ENCODE measurements at regions not wholly inside any gene's neighbourhood (a gene's known extent, or its start where the extent isn't known, plus 50 kb on each side); places are given as distances from the start of the nearest gene placed in this dataset.

DNA sequence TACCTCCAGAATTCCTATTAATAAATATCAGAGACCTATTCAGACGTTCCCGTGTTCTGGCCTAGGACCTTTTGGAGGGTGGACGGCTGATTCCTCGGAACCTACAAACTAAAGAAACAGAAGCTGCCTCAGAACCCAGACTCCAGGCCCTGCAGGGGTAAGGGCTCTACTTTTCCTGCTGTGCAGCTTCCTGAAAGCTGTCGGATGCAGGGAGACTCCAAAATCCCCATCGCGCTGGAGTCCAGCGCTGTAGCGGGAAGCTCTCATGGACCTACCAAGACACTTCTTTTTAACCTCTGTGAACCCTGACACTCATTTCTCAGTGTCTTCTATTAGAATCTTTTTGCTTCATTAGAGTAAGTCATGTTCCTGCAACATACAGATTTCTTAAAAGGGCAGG, 244.5 kb upstream of the PITRM1 start:
- no peak overlapping the region for H3K27ac ChIP-seq
- H3K9me3 ChIP-seq (replicated peaks): no peaks in the 10 kb centered on the region
- no peak overlapping the region for H3K4me3 ChIP-seq
- H3K27me3 ChIP-seq: no peaks in the 10 kb centered on the region
- no peaks in the 10 kb centered on the region for H3K36me3 ChIP-seq
- no peaks in the 10 kb centered on the region for H3K4me1 ChIP-seq
- DNase-seq: no peak

GRCh38 chr10:3415878-3416605, 243.5 kb upstream of the PITRM1 start:
- Histone ChIP-seq H3K36me3 (no peaks in the 10 kb centered on the region), H3K27me3 (no peaks in the 10 kb centered on the region), H3K9me3 (replicated peaks) (no peaks in the 10 kb centered on the region), H3K4me1 (no peaks in the 10 kb centered on the region), H3K27ac (no peak overlapping the region), H3K4me3 (no peak overlapping the region)
- DNase-seq: no peak

GRCh38 chr10:3415038-3415736, 242.6 kb upstream of the PITRM1 start:
- DNase-seq: no peak
- H3K27ac ChIP-seq: no peak overlapping the region
- H3K4me1 ChIP-seq: no peaks in the 10 kb centered on the region
- no peaks in the 10 kb centered on the region for H3K36me3 ChIP-seq
- H3K4me3 ChIP-seq: no peak overlapping the region
- no peaks in the 10 kb centered on the region for H3K27me3 ChIP-seq
- H3K9me3 ChIP-seq (replicated peaks): no peaks in the 10 kb centered on the region

DNA sequence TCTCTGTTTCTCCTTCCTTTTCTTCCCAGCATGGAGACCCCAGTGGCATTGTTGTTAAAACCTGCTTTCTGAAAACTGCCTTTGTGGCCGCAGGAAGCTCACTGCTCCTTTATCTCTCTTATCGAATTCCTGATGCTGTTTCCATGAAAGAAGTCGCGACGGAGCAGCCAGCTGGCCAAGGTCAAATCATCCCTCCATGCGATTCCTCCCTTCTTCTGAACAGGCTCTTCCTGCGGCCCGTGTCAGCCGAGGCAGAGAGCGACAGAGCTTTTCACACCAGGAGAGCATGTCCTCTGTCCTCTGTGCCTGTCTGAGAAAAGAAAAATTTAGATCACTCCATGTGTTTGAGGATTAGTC, 242.1 kb upstream of the PITRM1 start:
- Histone ChIP-seq H3K27me3 (no peaks in the 10 kb centered on the region), H3K9me3 (replicated peaks) (no peaks in the 10 kb centered on the region), H3K36me3 (no peaks in the 10 kb centered on the region), H3K4me1 (no peaks in the 10 kb centered on the region), H3K27ac (no peak overlapping the region), H3K4me3 (no peak overlapping the region)
- no peak for DNase-seq

DNA sequence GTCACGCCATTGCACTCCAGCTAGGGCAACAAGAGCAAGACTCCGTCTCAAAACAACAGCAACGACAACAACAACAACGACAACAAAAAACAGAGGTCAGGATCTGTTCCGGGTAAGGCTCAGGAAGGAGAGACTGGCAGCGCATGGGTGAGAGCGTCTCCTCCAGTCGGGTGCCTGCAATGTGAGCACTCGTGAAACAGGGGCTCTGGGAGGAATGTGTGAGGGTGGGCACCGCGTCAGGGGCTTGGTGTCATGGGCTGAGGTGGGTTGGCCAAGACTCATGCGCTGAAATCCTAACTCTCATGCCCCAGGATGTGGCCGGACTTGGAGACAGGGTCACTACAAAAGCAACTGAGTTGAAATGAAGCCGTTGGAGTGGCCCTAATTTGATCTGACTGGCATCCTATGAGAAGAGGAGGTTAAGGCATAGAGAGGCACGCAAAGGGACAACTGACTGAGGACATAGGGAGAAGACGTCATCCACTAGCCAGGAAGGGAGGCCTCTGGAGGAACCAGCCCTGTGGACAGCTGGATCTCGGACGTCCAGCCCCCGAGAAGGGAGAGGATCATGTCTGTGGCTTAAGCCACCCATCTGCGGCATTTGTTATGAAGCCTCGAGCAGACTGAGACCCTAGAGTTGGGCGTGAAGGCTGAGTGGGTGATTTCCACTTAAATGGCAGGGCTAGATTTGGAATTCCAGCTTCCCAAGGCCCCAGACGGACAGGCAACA, 241.5 kb upstream of the PITRM1 start:
- H3K4me3 ChIP-seq: no peak overlapping the region
- H3K27ac ChIP-seq: no peak overlapping the region
- no peak for DNase-seq

DNA sequence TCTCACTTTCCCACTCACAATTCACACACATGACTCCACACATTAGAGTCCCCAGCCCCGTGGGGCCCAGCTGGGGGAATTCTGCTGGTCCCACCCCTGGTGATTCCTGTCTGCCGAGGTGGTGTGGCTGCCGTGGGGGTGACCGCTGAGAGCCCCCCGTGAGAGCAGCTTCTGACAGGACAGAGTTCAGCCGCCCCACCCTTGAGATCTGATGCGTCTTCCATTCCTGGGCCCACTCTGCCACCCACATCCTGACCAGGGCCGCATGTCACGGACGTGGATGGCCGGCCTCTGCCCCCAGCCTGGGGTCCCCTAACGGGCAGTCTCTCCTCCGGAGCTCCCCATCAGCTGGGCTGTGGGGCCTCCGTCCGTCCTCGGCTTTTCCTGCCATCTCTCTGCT, 240.1 kb upstream of the PITRM1 start:
- DNase-seq: no peak
- no peak overlapping the region for H3K27ac ChIP-seq
- H3K36me3 ChIP-seq: no peaks in the 10 kb centered on the region
- no peak overlapping the region for H3K4me3 ChIP-seq
- no peaks in the 10 kb centered on the region for H3K9me3 ChIP-seq (replicated peaks)
- H3K4me1 ChIP-seq: no peaks in the 10 kb centered on the region
- H3K27me3 ChIP-seq: no peaks in the 10 kb centered on the region

More for the DNA sequence above, 241.5 kb upstream of the PITRM1 start:
- Histone ChIP-seq H3K27me3 (no peaks in the 10 kb centered on the region), H3K36me3 (no peaks in the 10 kb centered on the region), H3K4me1 (no peaks in the 10 kb centered on the region), H3K9me3 (replicated peaks) (no peaks in the 10 kb centered on the region)

DNA sequence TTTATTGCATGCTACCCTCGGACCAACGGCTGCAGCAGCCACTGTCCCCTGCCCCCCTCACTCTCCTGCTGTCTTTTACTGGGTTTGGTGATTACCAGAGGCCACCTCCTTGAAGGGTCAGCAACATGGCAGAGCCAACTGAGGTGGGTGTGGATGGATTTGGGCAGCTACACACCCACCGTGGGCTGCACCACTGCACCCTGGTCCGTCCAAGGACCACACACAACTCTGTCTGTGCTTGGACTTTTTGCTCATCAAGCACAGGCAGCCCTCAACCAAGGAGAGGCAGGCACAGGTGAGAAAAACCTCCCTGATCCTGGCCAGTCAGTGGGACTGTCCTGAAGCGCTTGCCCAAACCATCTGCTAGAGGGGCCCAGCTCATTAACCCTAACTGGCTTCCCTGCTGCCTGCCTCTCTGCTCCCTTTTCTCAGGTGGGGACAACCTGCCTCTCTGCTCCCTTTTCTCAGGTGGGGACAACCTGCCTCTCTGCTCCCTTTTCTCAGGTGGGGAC, 239.5 kb upstream of the PITRM1 start:
- Histone ChIP-seq H3K27ac (no peak overlapping the region), H3K9me3 (replicated peaks) (no peaks in the 10 kb centered on the region), H3K4me1 (no peaks in the 10 kb centered on the region), H3K4me3 (no peak overlapping the region), H3K27me3 (no peaks in the 10 kb centered on the region), H3K36me3 (no peaks in the 10 kb centered on the region)
- no peak for DNase-seq

GRCh38 chr10:3411044-3411443, 238.5 kb upstream of the PITRM1 start:
- DNase-seq: no peak
- Histone ChIP-seq H3K4me1 (no peaks in the 10 kb centered on the region), H3K27ac (no peak overlapping the region), H3K36me3 (no peaks in the 10 kb centered on the region), H3K4me3 (no peak overlapping the region), H3K9me3 (replicated peaks) (no peaks in the 10 kb centered on the region), H3K27me3 (no peaks in the 10 kb centered on the region)

GRCh38 chr10:3409928-3410327, 237.3 kb upstream of the PITRM1 start:
- H3K27me3 ChIP-seq: no peaks in the 10 kb centered on the region
- no peaks in the 10 kb centered on the region for H3K9me3 ChIP-seq (replicated peaks)
- H3K4me1 ChIP-seq: no peaks in the 10 kb centered on the region
- no peaks in the 10 kb centered on the region for H3K36me3 ChIP-seq
- DNase-seq: no peak
- H3K4me3 ChIP-seq: no peak overlapping the region
- H3K27ac ChIP-seq: no peak overlapping the region

DNA sequence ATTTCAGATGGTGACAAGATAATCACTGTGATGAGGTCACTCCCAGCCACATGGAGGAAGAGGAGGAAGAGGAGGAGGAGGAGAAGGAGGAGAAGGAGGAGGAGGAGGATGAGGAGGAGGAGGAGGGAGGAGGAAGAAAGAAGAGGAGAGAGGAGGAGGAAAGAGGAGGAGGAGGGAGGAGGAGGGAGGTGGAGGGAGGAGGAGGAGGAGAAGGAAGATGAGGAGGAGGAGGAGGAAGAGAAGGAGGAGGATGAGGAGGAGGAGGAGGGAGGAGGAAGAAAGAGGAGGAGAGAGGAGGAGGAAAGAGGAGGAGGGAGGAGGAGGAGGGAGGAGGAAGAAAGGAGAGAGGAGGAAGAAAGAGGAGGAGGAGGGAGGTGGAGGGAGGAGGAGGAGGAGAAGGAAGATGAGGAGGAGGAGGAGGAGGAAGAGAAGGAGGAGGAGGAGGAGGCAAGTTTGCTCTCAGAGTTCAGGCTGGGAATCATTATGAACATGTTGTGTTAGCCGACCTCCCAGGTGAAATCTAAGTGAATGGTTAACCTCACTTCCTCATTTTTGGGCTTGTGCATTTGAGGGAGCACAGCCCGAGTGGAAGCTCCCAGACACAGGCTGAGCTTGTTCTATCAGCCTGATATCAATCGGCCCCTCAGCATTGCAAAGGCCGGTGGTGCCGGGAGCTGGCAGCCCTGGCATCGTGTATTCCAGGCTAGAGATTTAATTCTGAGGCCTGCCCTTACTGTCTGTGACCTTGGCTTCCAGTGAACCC, 236.2 kb upstream of the PITRM1 start:
- Histone ChIP-seq H3K9me3 (replicated peaks) (no peaks in the 10 kb centered on the region), H3K4me1 (no peaks in the 10 kb centered on the region), H3K4me3 (no peak overlapping the region), H3K27me3 (no peaks in the 10 kb centered on the region), H3K27ac (no peak overlapping the region), H3K36me3 (no peaks in the 10 kb centered on the region)
- DNase-seq: no peak

DNA sequence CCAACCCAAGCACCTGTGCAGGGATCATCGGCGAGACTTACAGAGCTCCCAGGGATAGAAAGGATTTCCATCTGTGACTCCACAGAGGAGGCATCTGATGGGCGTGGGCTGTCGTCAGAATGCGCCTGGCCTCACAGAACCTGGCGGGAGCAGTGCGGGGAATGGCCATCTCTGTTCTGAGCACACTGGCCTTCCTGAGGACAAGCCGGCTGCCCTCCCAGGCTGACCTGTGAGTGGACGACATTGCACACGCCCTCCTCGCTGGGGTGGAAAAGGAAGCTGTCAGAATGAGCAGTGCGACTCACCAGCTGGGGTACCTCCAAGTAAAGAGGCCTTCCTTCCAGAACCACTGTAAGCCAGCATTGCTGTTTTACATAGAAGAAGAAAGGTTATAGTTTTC, 234.6 kb upstream of the PITRM1 start:
- no peak overlapping the region for H3K27ac ChIP-seq
- H3K4me3 ChIP-seq: no peak overlapping the region
- DNase-seq: no peak
- no peaks in the 10 kb centered on the region for H3K9me3 ChIP-seq (replicated peaks)
- H3K4me1 ChIP-seq: no peaks in the 10 kb centered on the region
- H3K36me3 ChIP-seq: no peaks in the 10 kb centered on the region
- no peaks in the 10 kb centered on the region for H3K27me3 ChIP-seq

DNA sequence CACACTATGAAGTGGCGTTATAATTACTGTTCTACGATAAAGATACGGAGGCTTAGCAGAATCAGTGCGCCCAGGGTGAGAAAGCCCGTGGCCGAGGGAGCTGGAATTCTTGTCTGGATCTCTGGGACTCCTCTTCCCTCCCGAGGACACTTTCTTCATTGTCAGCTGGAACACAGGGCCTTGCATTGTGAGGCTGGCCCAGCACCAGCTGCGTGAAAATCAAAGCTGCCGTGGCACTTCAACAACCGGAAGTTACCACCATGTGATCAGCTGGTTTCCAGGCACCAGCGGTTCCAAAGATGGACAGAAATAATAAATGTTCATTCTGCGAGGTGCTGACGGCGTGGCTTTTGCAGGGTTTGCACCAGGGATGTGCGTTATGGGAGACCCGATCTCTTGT, 234.0 kb upstream of the PITRM1 start:
- no peaks in the 10 kb centered on the region for H3K9me3 ChIP-seq (replicated peaks)
- H3K27ac ChIP-seq: no peak overlapping the region
- H3K36me3 ChIP-seq: no peaks in the 10 kb centered on the region
- no peak for DNase-seq
- H3K27me3 ChIP-seq: no peaks in the 10 kb centered on the region
- no peak overlapping the region for H3K4me3 ChIP-seq
- H3K4me1 ChIP-seq: no peaks in the 10 kb centered on the region

DNA sequence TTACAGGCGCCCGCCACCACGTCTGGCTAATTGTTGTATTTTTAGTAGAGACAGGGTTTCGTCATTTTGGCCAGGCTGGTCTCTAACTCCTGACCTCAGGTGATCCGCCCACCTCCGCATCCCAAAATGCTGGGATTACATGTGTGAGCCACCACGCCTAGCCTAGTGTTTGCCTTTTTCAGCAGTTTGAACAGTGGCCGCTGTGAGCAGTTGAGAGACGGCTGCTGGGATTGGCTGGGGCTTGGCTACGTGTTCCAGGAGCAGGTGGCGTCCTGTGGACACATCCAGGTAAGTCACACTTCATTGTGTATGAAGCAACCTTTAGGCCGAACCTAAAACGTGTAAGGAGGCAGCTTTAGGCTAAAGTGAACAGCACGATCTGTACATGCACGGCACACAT, 231.8 kb upstream of the PITRM1 start:
- Histone ChIP-seq H3K9me3 (replicated peaks) (no peaks in the 10 kb centered on the region), H3K4me1 (no peaks in the 10 kb centered on the region), H3K27me3 (no peaks in the 10 kb centered on the region), H3K27ac (no peak overlapping the region), H3K36me3 (no peaks in the 10 kb centered on the region), H3K4me3 (no peak overlapping the region)
- DNase-seq: no peak

- Histone ChIP-seq H3K36me3 (no peaks in the 10 kb centered on the region), H3K9me3 (replicated peaks) (no peaks in the 10 kb centered on the region), H3K4me3 (no peak overlapping the region), H3K4me1 (no peaks in the 10 kb centered on the region), H3K27ac (no peak overlapping the region), H3K27me3 (no peaks in the 10 kb centered on the region)
- DNase-seq: no peak
These were observed 229.7 kb upstream of the PITRM1 start for GRCh38 chr10:3402187-3402751.

Measured in SJCRH30 (cell line).